NCI-H2196 treated with DMSO at 0.1 percent for 48 hours (cell line): ENCODE measurements at regions not wholly inside any gene's neighbourhood (a gene's known extent, or its start where the extent isn't known, plus 50 kb on each side); places are given as distances from the start of the nearest gene placed in this dataset.

Experiments
- DNase-seq: peaks from one replicate; lab custom pipeline; 2025; ENCODE audit not compliant: unreplicated experiment; lab: John Stamatoyannopoulos, UW

GRCh38 chr5:6274846-6275543 is 103.4 kb downstream of the MED10 start:
- DNase-seq: no peak

- DNase-seq: no peak
These were observed 104.6 kb downstream of the MED10 start for GRCh38 chr5:6273749-6274148.

- DNase-seq: no peak
These were observed 105.1 kb downstream of the MED10 start for GRCh38 chr5:6273090-6273735.

- no peak for DNase-seq
These were observed 108.4 kb downstream of the MED10 start for GRCh38 chr5:6269925-6270324.

GRCh38 chr5:6266671-6267197 is 111.6 kb downstream of the MED10 start:
- no peak for DNase-seq

GRCh38 chr5:6264394-6264793 is 114.0 kb downstream of the MED10 start:
- no peak for DNase-seq

GRCh38 chr5:6262651-6263363 is 115.5 kb downstream of the MED10 start:
- no peak for DNase-seq

- DNase-seq: no peak
These were observed 116.7 kb downstream of the MED10 start for GRCh38 chr5:6261668-6262067.

GRCh38 chr5:6261256-6261655 is 117.1 kb downstream of the MED10 start:
- no peak for DNase-seq

- DNase-seq: no peak
These were observed 117.5 kb downstream of the MED10 start for GRCh38 chr5:6260846-6261245.

- DNase-seq: no peak
These were observed 121.4 kb downstream of the MED10 start for GRCh38 chr5:6256901-6257300.

GRCh38 chr5:6255956-6256355 is 122.4 kb downstream of the MED10 start:
- DNase-seq: no peak

- DNase-seq: no peak
These were observed 124.5 kb downstream of the MED10 start for GRCh38 chr5:6253846-6254245.

- DNase-seq: no peak
These were observed 125.1 kb downstream of the MED10 start for GRCh38 chr5:6253281-6253680.

GRCh38 chr5:6252581-6252980 is 125.8 kb downstream of the MED10 start:
- DNase-seq: no peak

GRCh38 chr5:6251565-6252102 is 126.7 kb downstream of the MED10 start:
- DNase-seq: no peak

- DNase-seq: no peak
These were observed 128.2 kb downstream of the MED10 start for GRCh38 chr5:6250121-6250520.

GRCh38 chr5:6248132-6248531 is 130.2 kb downstream of the MED10 start:
- DNase-seq: no peak

GRCh38 chr5:6246820-6247437 is 131.4 kb downstream of the MED10 start:
- DNase-seq: no peak

GRCh38 chr5:6244339-6244714 is 134.0 kb downstream of the MED10 start:
- DNase-seq: no peak

GRCh38 chr5:6243706-6244338 is 134.5 kb downstream of the MED10 start:
- no peak for DNase-seq
